VCaP (cell line): ENCODE measurements at regions not wholly inside any gene's neighbourhood (a gene's known extent, or its start where the extent isn't known, plus 50 kb on each side); places are given as distances from the start of the nearest gene placed in this dataset.

Source experiments
- H3K27ac ChIP-seq: fragments of 450-650 bp; 2 replicates; pipeline ENCODE4 v1.5.1; 2017
- TF ChIP-seq, protein P1 (sequence below): fragments of 450-650 bp; conservative IDR thresholded peaks from 2 replicates; pipeline ENCODE4 v1.5.1; 2017; ENCODE audit warnings: mild to moderate bottlenecking, moderate library complexity

DNA sequence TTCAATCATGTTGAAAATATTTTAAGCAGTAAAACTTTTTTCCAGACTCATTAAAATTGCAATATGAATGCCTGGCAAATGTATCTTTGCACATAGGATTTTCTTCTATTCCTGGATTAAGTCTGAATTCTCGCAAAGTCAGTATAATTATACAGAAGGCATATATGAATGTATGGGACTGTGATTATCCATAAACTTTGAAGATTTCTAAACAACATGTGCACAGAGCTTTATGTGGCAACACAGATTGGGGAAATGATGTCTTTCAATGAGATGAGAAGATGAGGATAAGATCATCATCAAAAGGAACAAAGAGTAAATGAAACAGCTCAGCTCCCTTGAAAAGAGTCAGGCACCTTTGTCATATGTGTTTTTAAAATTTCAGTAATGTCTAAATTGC lies 635.3 kb downstream of the CDH11 start:
- no peak overlapping the region for H3K27ac ChIP-seq
- TF ChIP-seq, protein P1, sequence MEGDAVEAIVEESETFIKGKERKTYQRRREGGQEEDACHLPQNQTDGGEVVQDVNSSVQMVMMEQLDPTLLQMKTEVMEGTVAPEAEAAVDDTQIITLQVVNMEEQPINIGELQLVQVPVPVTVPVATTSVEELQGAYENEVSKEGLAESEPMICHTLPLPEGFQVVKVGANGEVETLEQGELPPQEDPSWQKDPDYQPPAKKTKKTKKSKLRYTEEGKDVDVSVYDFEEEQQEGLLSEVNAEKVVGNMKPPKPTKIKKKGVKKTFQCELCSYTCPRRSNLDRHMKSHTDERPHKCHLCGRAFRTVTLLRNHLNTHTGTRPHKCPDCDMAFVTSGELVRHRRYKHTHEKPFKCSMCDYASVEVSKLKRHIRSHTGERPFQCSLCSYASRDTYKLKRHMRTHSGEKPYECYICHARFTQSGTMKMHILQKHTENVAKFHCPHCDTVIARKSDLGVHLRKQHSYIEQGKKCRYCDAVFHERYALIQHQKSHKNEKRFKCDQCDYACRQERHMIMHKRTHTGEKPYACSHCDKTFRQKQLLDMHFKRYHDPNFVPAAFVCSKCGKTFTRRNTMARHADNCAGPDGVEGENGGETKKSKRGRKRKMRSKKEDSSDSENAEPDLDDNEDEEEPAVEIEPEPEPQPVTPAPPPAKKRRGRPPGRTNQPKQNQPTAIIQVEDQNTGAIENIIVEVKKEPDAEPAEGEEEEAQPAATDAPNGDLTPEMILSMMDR = no peak

DNA sequence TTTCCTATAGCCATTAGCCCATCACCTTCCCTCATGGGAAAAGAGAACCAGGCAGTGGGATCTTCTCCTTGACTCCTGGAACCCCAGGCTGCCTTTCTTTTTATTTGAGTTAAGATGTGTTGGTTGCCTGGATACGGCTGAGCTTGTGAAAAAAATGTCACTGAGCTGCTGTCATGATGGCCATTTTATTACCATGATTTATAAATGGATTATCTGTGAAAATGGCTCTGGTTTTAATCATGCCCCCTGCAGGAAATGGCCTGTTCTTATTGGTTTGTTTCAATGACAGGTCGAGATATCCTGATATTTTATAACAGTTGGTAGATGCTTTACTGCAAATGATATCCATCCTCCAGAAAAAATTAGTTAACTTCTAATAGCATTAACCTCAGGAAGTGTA lies 640.4 kb downstream of the CDH11 start:
- TF ChIP-seq, protein P1 = no peak
- H3K27ac ChIP-seq = no peak overlapping the region

DNA sequence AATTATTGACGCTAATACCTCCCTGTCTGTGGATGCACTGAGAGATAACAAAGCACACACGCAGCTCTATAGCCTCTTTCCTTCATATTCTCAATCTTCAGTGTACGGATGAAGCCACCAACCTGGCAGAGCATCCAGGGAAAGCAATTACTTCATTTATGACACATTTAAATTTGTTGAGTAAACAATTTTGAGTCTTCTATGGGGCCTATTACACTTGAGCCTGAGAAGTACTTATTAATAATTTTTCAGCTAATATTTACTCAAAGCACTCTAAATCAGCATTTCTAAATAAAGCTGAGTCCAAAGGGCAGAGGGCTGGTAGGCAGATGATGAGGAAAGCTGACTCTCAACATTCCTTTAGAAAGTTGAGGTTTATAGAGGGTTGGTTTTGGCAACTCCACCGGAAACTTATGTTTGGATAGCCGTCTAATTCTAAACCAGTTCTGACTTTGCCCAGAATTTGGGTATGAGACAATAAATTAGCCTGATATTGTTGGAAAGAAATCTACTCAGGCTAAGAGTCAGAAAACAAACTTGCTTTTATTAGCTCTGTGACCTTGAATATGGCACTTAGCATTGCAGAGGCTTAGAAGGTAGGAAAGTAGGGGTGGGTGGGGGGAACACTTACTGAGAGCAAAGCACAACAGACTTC lies 643.5 kb downstream of the CDH11 start:
- TF ChIP-seq, protein P1 = no peak
- H3K27ac ChIP-seq = no peak overlapping the region

DNA sequence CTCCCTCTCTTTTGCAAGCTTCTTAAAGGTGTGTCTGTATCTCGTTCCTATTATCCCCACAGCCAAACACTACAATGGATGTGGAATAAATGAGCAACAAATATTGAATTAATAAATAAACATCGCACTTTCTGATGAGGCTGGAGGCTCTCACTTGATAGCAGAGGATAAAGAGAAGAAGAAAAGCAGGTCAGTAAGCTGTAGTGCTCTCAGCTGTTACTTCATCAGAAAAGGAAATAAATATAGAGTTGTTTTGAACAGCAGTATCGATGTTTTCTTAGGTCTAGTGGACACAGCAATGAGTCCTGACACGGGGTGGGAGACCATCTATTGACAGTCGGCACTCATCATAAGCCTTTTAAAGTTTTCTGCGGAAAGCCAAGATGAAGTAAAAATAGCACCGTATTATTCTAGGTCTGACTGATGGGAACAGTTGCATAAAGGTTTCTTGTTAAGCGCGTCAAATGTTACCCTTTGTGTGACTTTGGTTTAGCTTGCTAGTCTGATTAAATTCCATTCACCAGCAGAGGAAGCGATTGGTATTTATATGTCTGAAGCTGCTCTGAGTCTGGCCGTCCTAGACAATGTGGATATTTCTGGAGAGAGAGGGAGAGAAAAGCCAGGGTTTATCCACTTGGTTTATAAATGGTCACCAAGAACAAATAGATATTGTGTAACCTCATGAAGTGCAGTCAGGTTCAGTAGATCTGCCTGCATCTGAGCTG lies 646.1 kb downstream of the CDH11 start:
- TF ChIP-seq, protein P1 = no peak
- H3K27ac ChIP-seq = no peak overlapping the region

DNA sequence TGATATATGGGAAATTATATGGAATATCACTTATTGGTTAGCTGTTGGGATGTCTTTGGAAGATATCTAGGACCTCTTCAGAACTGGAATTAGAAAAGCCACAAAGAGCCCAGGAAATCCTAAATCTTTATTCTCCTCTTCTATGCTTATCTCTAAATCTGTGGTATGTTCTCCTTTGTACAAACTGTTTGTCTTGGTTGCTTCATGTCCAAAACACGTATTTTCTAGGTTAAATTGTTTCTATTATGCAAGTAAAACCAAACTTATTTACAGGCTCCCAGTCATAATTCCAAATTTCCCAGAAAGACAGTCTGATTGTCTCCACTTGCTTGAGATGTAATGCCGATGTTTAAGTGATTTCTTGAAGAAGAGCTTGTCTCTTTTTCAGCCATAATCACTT lies 650.9 kb downstream of the CDH11 start:
- no peak overlapping the region for H3K27ac ChIP-seq
- TF ChIP-seq, protein P1 = no peak

DNA sequence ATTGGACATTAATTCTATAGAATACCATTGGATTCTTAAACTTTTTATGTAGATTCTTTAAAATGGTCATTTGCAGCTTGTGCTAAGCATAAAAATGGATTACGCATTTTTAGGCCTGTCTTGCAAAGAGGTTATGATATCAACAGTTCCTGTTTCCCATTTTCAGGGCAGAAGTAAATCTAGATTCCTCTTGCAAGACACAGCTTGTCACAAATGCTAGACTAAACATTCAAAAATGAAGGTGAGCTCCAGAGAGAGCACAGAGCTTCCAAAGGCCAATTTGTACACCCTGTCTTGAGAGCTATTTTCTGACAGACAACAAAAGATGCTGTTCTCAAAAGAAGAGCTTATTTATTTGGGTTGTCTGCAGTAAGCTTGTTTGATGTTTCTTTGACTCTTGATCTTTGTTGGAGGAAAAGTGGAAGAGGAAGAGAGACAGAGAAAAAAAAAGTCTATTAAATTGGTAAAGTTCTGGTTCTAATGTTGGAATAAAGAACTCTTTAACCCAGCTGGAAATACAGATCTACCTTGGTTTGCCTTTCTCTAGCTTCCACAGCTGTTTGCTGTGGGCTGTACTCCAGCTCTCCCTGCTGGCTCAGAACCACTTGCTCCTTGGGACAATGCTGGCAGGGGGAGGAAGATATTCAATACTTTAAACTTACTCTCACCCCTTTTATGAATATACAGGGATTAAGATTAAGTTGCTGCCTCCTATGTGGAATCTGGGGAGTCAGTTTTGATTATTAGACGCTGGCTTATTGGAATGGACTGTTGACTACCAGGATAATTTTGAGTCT lies 651.8 kb downstream of the CDH11 start:
- TF ChIP-seq, protein P1 = no peak
- no peak overlapping the region for H3K27ac ChIP-seq

DNA sequence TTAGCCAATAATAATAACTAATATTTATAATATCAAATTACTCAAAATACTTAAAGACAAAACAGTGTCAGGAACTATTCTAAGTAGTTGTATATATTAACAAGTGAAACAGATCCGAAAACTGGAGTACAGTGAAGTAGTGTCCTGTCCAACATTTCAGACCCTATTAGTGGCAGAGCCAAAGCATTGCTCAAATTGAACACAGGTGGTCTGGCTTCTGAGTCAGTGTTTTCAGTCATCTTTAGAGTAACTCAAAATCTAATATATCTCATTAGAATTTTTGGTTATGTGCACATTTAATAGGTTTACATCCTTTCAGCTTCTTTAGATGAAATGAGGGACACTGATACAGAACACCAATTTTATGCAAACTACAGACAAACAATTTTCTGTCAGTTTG lies 652.5 kb downstream of the CDH11 start:
- TF ChIP-seq, protein P1 = no peak
- no peak overlapping the region for H3K27ac ChIP-seq
